Gastroesophageal sphincter (tissue), 4 donors: ENCODE measurements at regions not wholly inside any gene's neighbourhood (a gene's known extent, or its start where the extent isn't known, plus 50 kb on each side); places are given as distances from the start of the nearest gene placed in this dataset.
"Not testable (repeated sequence)": the region's sequence is repeated elsewhere in the genome, so short reads cannot be mapped to it uniquely, and the experiment has no call there.

Experiments used
- ATAC-seq: fragments of 150-250 bp; one replicate; pipeline ENCODE4 v1.9.1; 2016; ENCODE audit warnings: mild to moderate bottlenecking, moderate library complexity
- H3K27ac ChIP-seq, 4 donors: fragments of 200-600 bp; sonication (generic) in 3 of 4; 1 replicate in 3 of 4; 2 replicates in 1 of 4; pipeline ENCODE4 v1.5.1; 2016 to 2019
- H3K27me3 ChIP-seq: fragments of 200-600 bp; sonication (generic); one replicate; pipeline ENCODE4 v1.5.1; 2019
- H3K36me3 ChIP-seq, 2 donors: fragments of 200-600 bp; sonication (generic); one replicate each; pipeline ENCODE4 v1.5.1; 2019; ENCODE audit warnings: control low read depth in 1 of 2
- H3K4me1 ChIP-seq, 3 donors: fragments of 200-600 bp; sonication (generic); 1 replicate in 2 of 3; 2 replicates in 1 of 3; pipeline ENCODE4 v1.5.1; 2016 to 2019; ENCODE audit warnings: control low read depth in 2 of 3
- H3K4me3 ChIP-seq, 2 donors: fragments of 200-600 bp; sonication (generic); one replicate each; pipeline ENCODE4 v1.5.1; 2019; ENCODE audit warnings: mild to moderate bottlenecking in 1 of 2, moderate library complexity in 1 of 2
- H3K9me3 ChIP-seq, 3 donors: fragments of 200-600 bp; sonication (generic); one replicate each; pipeline ENCODE4 v1.5.1; 2017 to 2019; ENCODE audit warnings: control low read depth in 2 of 3
- EP300 ChIP-seq: sonication (generic); formaldehyde crosslinking; IDR thresholded peaks from one replicate; pipeline ENCODE4 v1.6.1; 2017; ENCODE audit warnings: antibody characterized with exemption, mild to moderate bottlenecking
- POLR2A ChIP-seq, 2 donors: fragments of 450-650 bp; IDR thresholded peaks; one replicate each; pipeline ENCODE4 v1.6.1; 2017; ENCODE audit warnings: antibody characterized with exemption in 2 of 2, mild to moderate bottlenecking in 2 of 2, moderate library complexity in 1 of 2
- POLR2AphosphoS5 ChIP-seq: sonication (generic); formaldehyde crosslinking; IDR thresholded peaks from one replicate; pipeline ENCODE4 v1.6.1; 2017; ENCODE audit warnings: antibody characterized with exemption
- WGBS, 2 donors: methylation state at CpG; one replicate each; pipeline ENCODE4 v1.1.5; 2018; ENCODE audit warnings: low coverage in 1 of 2; 5-methylcytosine and 5-hydroxymethylcytosine counted together
- TF ChIP-seq, protein P1 (sequence below), 4 experiments: fragments of 200-600 bp in 2 of 4; fragments of 450-650 bp in 2 of 4; sonication (generic) in 1 of 4; IDR thresholded peaks; one replicate each; pipeline ENCODE4 v1.5.1; 2017 to 2019; ENCODE audit warnings: antibody characterized with exemption in 4 of 4, mild to moderate bottlenecking in 2 of 4, moderate library complexity in 2 of 4

DNA sequence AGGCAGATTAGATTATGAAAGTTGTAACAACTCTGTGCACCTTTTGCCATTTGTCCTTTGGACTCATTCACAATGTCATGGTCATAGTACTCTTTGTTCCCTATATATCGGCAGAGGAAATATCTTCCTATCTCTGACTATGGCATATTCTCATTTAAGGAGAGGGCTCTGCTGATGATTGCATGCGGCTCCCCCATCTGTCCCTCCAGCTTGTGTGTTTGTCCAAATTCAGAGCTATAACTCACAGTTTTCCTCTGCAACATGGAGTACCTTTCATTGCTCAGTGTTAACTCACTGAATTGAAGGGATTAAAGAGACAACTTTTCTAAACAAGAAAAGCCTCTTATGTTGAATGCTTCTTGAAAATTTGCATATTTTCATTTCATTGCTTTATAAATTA lies 145.5 kb downstream of the OTUD1 start:
- Histone ChIP-seq H3K27ac (no peak overlapping the region), H3K4me3 (no peak overlapping the region), H3K36me3 (no peaks in the 10 kb centered on the region), H3K27me3 (no peaks in the 10 kb centered on the region), H3K9me3 (peaks cover 0 to 7% (median 0%) of the 10 kb centered on the region in 3 donors), H3K4me1 (no peaks in the 10 kb centered on the region)
- ATAC-seq, result no peak
- WGBS, 2 donors, result 69 to 96% methylated on average over 2 of the region's 2 CpGs
- no peak for TF ChIP-seq POLR2A (IDR thresholded peaks at IDR 0.05)
- no peak for TF ChIP-seq EP300

DNA sequence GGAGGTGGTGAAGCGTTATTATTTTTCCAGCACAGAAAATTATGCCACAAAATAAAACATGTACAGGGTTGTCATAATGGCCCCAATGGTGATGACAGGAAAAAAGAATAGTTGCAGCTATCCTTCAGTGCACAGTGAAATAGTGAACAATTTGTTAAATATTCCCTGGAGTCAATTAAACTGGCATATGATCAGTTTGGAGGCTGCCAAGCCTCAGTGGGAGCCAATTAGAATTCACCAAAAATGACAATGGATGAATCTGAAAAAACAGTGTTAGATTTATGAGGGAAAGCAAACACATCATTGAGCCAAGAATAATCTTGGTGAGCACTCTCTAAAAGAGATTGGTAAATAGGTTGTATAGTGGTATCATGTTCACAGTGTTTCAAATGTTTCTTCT lies 146.3 kb downstream of the OTUD1 start:
- ATAC-seq, result no peak
- WGBS, 2 donors, result 92 to 93% methylated on average over 1 of the region's 1 CpG
- no peaks in the 10 kb centered on the region for H3K27me3 ChIP-seq
- peaks cover 0 to 7% (median 0%) of the 10 kb centered on the region in 3 donors for H3K9me3 ChIP-seq
- no peak overlapping the region for H3K4me3 ChIP-seq
- no peak overlapping the region for H3K27ac ChIP-seq
- TF ChIP-seq EP300 (no peak), POLR2A (IDR thresholded peaks at IDR 0.05) (no peak), POLR2AphosphoS5 (no peak)
- TF ChIP-seq, protein P1, sequence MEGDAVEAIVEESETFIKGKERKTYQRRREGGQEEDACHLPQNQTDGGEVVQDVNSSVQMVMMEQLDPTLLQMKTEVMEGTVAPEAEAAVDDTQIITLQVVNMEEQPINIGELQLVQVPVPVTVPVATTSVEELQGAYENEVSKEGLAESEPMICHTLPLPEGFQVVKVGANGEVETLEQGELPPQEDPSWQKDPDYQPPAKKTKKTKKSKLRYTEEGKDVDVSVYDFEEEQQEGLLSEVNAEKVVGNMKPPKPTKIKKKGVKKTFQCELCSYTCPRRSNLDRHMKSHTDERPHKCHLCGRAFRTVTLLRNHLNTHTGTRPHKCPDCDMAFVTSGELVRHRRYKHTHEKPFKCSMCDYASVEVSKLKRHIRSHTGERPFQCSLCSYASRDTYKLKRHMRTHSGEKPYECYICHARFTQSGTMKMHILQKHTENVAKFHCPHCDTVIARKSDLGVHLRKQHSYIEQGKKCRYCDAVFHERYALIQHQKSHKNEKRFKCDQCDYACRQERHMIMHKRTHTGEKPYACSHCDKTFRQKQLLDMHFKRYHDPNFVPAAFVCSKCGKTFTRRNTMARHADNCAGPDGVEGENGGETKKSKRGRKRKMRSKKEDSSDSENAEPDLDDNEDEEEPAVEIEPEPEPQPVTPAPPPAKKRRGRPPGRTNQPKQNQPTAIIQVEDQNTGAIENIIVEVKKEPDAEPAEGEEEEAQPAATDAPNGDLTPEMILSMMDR (IDR thresholded peaks at IDR 0.05), result no peak
- no peaks in the 10 kb centered on the region for H3K36me3 ChIP-seq
- no peaks in the 10 kb centered on the region for H3K4me1 ChIP-seq

DNA sequence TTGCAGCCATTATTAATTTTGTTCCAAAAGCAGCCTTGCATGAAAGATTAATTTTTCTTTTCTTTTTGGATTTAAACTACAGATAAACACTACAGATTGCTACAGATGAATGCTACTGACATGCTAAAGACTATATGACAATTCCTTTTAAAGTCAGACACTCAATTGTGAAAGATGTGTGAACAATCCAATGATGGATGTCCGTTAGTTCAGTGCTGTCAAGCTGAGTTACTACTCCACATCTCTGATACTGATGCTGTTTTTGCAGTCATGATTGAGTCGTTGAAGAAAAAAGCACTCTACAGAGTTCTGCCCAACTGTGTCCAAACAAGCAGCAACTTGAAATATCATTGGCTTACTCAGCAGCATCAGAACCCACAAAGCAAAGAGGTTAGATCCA lies 146.8 kb downstream of the OTUD1 start:
- Histone ChIP-seq H3K27me3 (no peaks in the 10 kb centered on the region), H3K9me3 (peaks cover 0 to 7% (median 0%) of the 10 kb centered on the region in 3 donors), H3K4me3 (no peak overlapping the region), H3K36me3 (no peaks in the 10 kb centered on the region), H3K4me1 (no peaks in the 10 kb centered on the region), H3K27ac (no peak overlapping the region)
- no peak for ATAC-seq
- TF ChIP-seq POLR2AphosphoS5, result no peak
- no peak for TF ChIP-seq POLR2A (IDR thresholded peaks at IDR 0.05)
- TF ChIP-seq, protein P1 (IDR thresholded peaks at IDR 0.05), result no peak
- TF ChIP-seq EP300, result no peak
- WGBS, 2 donors, result 25 to 60% methylated on average over 1 to 2 of the region's 2 CpGs

DNA sequence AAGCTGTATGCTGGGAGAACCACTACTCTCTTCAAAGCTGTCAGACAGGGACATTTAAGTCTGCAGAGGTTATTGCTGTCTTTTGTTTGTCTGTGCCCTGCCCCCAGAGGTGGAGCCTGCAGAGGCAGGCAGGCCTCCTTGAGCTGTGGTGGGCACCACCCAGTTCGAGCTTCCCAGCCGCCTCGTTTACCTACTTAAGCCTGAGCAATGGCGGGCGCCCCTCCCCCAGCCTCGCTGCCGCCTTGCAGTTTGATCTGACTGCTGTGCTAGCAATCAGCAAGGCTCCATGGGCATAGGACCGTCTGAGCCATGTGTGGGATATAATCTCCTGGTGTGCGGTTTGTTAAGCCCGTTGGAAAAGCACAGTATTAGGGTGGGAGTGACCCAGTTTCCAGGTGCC lies 156.4 kb downstream of the OTUD1 start:
- H3K4me1 ChIP-seq, H3K4me3 ChIP-seq, H3K36me3 ChIP-seq, H3K27me3 ChIP-seq, H3K27ac ChIP-seq, ATAC-seq: not testable (repeated sequence)
- peaks cover 0 to 36% (median 0%) of the 10 kb centered on the region in 3 donors for H3K9me3 ChIP-seq
- WGBS, 2 donors, result 100% methylated on average over 2 of the region's 10 CpGs; no CpG with 5 or more reads in 1 of the 2 donors

DNA sequence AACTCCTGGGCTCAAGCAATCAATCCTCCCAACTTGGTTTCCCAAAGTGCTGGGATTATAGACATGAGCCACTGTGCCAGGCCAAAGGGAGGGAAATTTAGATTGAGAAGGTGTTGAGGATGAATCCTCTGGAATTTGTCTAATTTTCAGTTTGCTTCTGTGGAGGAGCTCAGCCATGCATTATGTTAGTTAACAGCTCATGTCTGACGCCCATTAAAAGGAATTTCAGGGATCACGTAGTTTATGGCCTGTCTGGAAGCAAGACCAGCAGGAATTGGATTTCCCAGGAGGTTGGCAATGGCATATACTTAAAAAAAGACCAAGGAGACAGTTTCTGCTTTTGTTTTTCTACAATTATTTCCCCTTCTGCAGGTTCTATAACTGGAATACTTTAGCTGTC lies 165.7 kb downstream of the OTUD1 start:
- Histone ChIP-seq H3K4me1 (no peaks in the 10 kb centered on the region), H3K9me3 (no peaks in the 10 kb centered on the region), H3K27me3 (no peaks in the 10 kb centered on the region), H3K27ac (no peak overlapping the region), H3K36me3 (no peaks in the 10 kb centered on the region), H3K4me3 (no peak overlapping the region)
- ATAC-seq, result no peak
- WGBS, 2 donors, result 42 to 54% methylated on average over 2 of the region's 2 CpGs
- TF ChIP-seq EP300 (no peak), POLR2AphosphoS5 (no peak)

DNA sequence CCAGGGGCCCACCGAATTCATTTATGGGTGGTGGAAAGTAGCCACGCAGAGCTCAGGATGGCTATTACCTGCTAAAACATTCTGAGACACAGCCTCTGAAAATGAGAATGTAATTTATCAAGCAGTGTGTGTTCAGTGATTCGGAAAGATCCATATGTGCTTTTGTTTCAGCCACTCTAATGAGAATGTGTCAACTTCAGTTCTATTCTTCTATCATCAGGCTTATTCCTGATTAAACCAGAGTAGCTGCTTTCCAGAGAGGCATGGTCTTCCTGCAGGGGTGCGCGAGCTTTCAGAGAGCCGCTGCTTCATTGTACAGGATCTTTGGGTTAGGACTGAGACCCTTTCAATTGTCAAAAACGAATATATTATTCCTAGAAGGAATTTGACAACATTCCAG lies 167.6 kb downstream of the OTUD1 start:
- H3K36me3 ChIP-seq, result no peaks in the 10 kb centered on the region
- TF ChIP-seq, protein P1 (IDR thresholded peaks at IDR 0.05), result no peak
- TF ChIP-seq POLR2A (IDR thresholded peaks at IDR 0.05) (no peak), EP300 (no peak), POLR2AphosphoS5 (no peak)
- H3K9me3 ChIP-seq, result no peaks in the 10 kb centered on the region
- 71 to 96% methylated on average over 6 to 7 of the region's 7 CpGs for WGBS, 2 donors
- ATAC-seq, result no peak
- peaks cover 0 to 9% (median 0%) of the 10 kb centered on the region in 3 donors for H3K4me1 ChIP-seq
- H3K27ac ChIP-seq, result no peak overlapping the region
- no peak overlapping the region for H3K4me3 ChIP-seq
- no peaks in the 10 kb centered on the region for H3K27me3 ChIP-seq

DNA sequence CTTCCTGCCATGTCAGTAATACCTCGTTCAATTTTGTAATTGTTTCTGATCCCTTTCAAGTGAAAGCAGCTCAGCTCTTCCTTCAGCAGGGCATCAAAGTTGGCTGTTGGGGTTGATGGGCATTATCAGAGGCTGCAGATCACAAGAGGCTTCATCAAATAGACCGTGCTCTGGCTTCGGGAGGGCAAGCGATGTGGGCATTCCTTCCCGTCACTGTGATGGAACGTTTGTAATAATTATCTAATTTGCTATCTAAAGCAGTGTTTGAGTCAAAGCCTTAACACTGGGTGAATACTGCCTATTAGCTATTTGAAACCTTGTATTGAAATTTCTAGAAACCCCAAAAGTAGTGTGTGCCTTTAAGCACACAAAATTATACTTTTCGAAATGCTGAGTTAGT lies 170.1 kb downstream of the OTUD1 start:
- Histone ChIP-seq H3K36me3 (no peaks in the 10 kb centered on the region), H3K27me3 (no peaks in the 10 kb centered on the region), H3K9me3 (no peaks in the 10 kb centered on the region), H3K27ac (no peak overlapping the region), H3K4me1 (peaks cover 0 to 9% (median 0%) of the 10 kb centered on the region in 3 donors), H3K4me3 (no peak overlapping the region)
- 49 to 69% methylated on average over 1 to 6 of the region's 7 CpGs for whole genome bisulfite sequencing, 2 donors
- no peak for ATAC-seq
- TF ChIP-seq POLR2A (IDR thresholded peaks at IDR 0.05) (no peak), POLR2AphosphoS5 (no peak), EP300 (no peak)
- TF ChIP-seq, protein P1 (IDR thresholded peaks at IDR 0.05), result no peak
